ENCODE measurements at regions not wholly inside any gene's neighbourhood (a gene's known extent, or its start where the extent isn't known, plus 50 kb on each side); places are given as distances from the start of the nearest gene placed in this dataset.
A peak's percentile ranks its signal among the peaks of the same experiment; 100 is the strongest.
"Not testable (repeated sequence)": the region's sequence is repeated elsewhere in the genome, so short reads cannot be mapped to it uniquely, and the experiment has no call there.

DNA sequence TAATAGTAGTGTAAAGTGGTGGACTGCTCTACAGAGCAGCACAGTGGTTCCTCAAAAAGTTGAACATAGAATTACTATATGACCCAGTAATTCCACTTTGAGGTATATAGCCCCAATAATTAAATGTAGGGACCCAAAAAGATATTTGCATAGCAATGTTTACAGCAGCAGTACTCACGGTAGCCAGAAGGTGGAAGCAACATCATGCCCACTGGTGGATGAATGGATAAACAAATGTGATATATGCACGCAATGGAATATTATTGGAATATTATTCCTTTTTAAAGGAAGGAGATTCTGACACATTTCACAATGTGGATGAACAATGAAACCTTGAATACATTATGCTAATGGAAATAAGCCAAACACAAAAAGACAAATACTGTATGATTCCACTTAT lies 121.4 kb downstream of the POTEM start:
- FAIRE-seq; intact Hi-C loops (cut with DNase I): not testable (repeated sequence)

DNA sequence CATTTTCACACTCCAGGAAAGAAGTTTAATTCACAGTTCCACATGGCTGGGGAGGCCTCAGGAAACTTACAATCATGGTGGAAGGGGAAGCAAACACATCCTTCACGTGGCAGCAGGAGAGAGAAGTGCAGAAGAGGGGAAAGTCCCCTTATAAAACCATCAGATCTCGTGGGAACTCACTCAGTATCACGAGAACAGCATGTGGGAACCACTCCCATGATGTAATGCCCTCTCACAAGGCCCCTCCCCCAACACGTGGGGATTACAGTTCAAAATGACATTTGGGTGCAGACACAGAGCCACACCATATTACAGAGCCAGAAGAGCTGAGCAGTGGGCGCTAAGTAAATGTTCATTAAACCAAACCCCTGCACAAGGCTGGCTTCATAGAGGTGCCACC lies 126.0 kb downstream of the POTEM start:
- H3K27ac ChIP-seq (ENCODE audit: low read depth in 2 of 2, low read length in 2 of 2); H3K36me3 ChIP-seq (ENCODE audit: control insufficient read depth in 2 of 3, insufficient read depth in 3 of 3, low read length in 3 of 3); H3K4me1 ChIP-seq (ENCODE audit: control insufficient read depth in 2 of 3, insufficient read depth in 2 of 3, low read depth in 1 of 3, low read length in 3 of 3); H3K27me3 ChIP-seq (ENCODE audit: control insufficient read depth, insufficient read depth, low read length); FAIRE-seq; H3K4me3 ChIP-seq (ENCODE audit: low read length in 3 of 3); DNase-seq; H3K9ac ChIP-seq (ENCODE audit: low read length in 3 of 3); H3K9me3 ChIP-seq (ENCODE audit: control insufficient read depth in 2 of 3, insufficient read depth in 1 of 3, low read length in 3 of 3); intact Hi-C loops (cut with DNase I): not testable (repeated sequence)

More for the DNA sequence above, 121.4 kb downstream of the POTEM start:
- not testable (repeated sequence) for H3K9me3 ChIP-seq (ENCODE audit: control insufficient read depth in 2 of 3, insufficient read depth in 1 of 3, low read length in 3 of 3); H3K27me3 ChIP-seq (ENCODE audit: control insufficient read depth, insufficient read depth, low read length); H3K4me3 ChIP-seq (ENCODE audit: low read length in 3 of 3); DNase-seq; H3K36me3 ChIP-seq (ENCODE audit: control insufficient read depth in 2 of 3, insufficient read depth in 3 of 3, low read length in 3 of 3); H3K27ac ChIP-seq (ENCODE audit: low read depth in 2 of 2, low read length in 2 of 2); H3K9ac ChIP-seq (ENCODE audit: low read length in 3 of 3); H3K4me1 ChIP-seq (ENCODE audit: control insufficient read depth in 2 of 3, insufficient read depth in 2 of 3, low read depth in 1 of 3, low read length in 3 of 3)

DNA sequence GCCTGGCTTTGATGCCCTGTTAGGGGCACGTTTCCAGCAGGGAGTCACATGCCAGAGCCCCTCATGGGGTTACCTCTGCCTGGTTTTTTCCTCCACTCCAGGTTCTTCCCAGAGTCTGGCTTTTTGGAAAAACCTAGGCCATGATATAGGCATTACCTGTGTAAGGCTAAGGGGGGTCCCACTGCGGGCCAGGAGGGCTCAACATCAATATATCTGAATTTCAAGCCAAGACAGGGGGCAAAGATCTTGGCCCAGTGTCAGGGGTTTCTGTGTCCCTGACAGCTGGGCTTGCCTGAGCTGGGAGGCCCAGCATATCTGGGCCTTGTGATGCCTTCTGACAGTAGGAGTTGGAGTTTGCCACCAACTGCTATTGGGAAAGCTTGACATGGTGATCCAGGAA lies 127.5 kb downstream of the POTEM start:
- H3K4me3 ChIP-seq (ENCODE audit: low read length in 3 of 3); FAIRE-seq; H3K36me3 ChIP-seq (ENCODE audit: control insufficient read depth in 2 of 3, insufficient read depth in 3 of 3, low read length in 3 of 3); H3K27ac ChIP-seq (ENCODE audit: low read depth in 2 of 2, low read length in 2 of 2); H3K4me1 ChIP-seq (ENCODE audit: control insufficient read depth in 2 of 3, insufficient read depth in 2 of 3, low read depth in 1 of 3, low read length in 3 of 3); H3K27me3 ChIP-seq (ENCODE audit: control insufficient read depth, insufficient read depth, low read length); H3K9ac ChIP-seq (ENCODE audit: low read length in 3 of 3); H3K9me3 ChIP-seq (ENCODE audit: control insufficient read depth in 2 of 3, insufficient read depth in 1 of 3, low read length in 3 of 3); intact Hi-C loops (cut with DNase I): not testable (repeated sequence)
- peak in 1 of 5 donors; percentile 1 for DNase-seq

DNA sequence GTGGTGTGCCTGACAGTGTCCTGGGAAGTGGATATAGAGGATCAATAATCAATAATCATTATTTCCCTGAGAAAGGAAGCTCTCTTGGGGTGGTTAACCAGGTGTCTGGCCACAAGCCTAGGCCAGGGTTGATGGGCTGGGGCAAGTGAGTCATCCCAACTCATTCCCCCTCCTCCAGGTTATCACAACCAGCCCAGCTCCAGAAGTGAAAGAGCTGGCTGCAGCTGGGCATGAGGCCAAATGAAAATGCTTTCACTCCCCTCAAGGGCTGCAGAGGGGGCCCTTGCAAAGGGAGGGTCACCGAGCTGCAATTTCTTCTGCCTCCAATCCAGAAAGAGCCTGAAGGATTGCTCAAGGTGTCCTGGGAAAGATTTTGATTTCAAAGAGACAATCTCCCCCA lies 127.9 kb downstream of the POTEM start:
- H3K27me3 ChIP-seq (ENCODE audit: control insufficient read depth, insufficient read depth, low read length); FAIRE-seq; H3K4me1 ChIP-seq (ENCODE audit: control insufficient read depth in 2 of 3, insufficient read depth in 2 of 3, low read depth in 1 of 3, low read length in 3 of 3); H3K36me3 ChIP-seq (ENCODE audit: control insufficient read depth in 2 of 3, insufficient read depth in 3 of 3, low read length in 3 of 3); intact Hi-C loops (cut with DNase I); H3K27ac ChIP-seq (ENCODE audit: low read depth in 2 of 2, low read length in 2 of 2); H3K4me3 ChIP-seq (ENCODE audit: low read length in 3 of 3); DNase-seq; H3K9me3 ChIP-seq (ENCODE audit: control insufficient read depth in 2 of 3, insufficient read depth in 1 of 3, low read length in 3 of 3); H3K9ac ChIP-seq (ENCODE audit: low read length in 3 of 3): not testable (repeated sequence)

DNA sequence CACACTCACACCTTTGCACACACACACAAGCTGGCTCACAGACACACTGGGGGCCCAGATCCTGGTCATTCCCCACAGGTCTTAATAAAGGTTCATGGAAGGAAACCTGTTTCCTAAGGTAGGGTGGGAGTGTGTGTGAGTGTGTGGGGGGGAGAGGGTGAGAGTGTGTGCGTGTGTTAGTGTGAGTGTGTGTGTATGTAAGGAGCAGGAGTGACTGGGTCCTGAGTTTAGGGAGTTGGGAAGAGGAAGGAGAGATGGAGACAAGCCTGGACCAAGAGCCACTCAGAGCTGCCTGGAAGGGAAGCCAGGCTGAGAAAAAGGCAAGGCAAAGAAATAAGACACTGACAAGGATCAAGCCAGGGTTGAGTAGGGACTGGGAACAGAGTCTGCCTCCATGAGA lies 129.2 kb downstream of the POTEM start:
- H3K4me3 ChIP-seq (ENCODE audit: low read length in 3 of 3), result peak overlapping the region in 1 of 3 donors; percentile 1
- peak in 1 of 5 donors; percentile 1 for DNase-seq
- H3K4me1 ChIP-seq (ENCODE audit: control insufficient read depth in 2 of 3, insufficient read depth in 2 of 3, low read depth in 1 of 3, low read length in 3 of 3); intact Hi-C loops (cut with DNase I); H3K9ac ChIP-seq (ENCODE audit: low read length in 3 of 3); FAIRE-seq; H3K9me3 ChIP-seq (ENCODE audit: control insufficient read depth in 2 of 3, insufficient read depth in 1 of 3, low read length in 3 of 3); H3K36me3 ChIP-seq (ENCODE audit: control insufficient read depth in 2 of 3, insufficient read depth in 3 of 3, low read length in 3 of 3); H3K27ac ChIP-seq (ENCODE audit: low read depth in 2 of 2, low read length in 2 of 2); H3K27me3 ChIP-seq (ENCODE audit: control insufficient read depth, insufficient read depth, low read length): not testable (repeated sequence)

DNA sequence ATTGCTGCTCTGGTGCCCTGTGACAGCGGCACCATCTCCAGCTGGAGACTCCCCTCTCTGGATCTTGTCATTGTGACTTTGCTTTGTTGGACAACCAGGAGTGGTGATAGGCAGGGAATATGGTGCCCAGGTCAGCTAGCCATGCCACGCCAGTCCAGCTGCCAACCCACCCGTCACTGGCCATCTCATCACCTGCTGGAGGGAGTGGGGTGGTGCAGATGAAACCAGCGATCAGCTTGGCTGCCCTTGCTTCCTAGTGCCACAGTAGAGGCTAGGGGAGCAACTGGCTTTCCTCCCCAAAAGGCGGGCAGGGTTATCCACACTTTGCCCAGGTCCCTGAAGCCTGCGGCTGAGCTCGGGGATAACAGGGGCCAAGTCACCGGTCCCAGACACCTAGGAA lies 129.6 kb downstream of the POTEM start:
- H3K36me3 ChIP-seq (ENCODE audit: control insufficient read depth in 2 of 3, insufficient read depth in 3 of 3, low read length in 3 of 3); H3K4me3 ChIP-seq (ENCODE audit: low read length in 3 of 3); H3K27me3 ChIP-seq (ENCODE audit: control insufficient read depth, insufficient read depth, low read length); FAIRE-seq; H3K27ac ChIP-seq (ENCODE audit: low read depth in 2 of 2, low read length in 2 of 2); H3K9ac ChIP-seq (ENCODE audit: low read length in 3 of 3); H3K4me1 ChIP-seq (ENCODE audit: control insufficient read depth in 2 of 3, insufficient read depth in 2 of 3, low read depth in 1 of 3, low read length in 3 of 3); intact Hi-C loops (cut with DNase I); H3K9me3 ChIP-seq (ENCODE audit: control insufficient read depth in 2 of 3, insufficient read depth in 1 of 3, low read length in 3 of 3): not testable (repeated sequence)
- DNase-seq, result peak in 1 of 5 donors; percentile 18

DNA sequence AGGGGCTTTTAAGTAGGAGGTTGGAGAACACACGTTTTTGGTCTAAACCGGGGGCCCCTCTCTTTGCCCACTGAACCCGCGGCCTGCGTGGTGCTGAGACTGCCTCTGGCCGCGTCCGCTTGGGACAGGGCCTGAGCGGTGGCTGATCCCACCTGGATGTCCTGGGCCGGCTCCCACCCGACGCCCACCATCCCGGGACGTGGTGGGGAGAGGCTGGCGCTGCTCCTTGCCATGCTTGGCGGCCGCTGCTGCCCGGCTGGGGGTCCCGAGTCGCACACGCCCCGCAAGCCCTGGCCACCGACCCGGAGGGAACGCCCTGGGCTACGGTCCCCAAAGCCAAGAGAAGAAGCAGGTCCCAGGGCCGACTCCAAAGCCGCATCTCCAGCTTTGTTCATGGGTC lies 130.1 kb downstream of the POTEM start:
- H3K4me1 ChIP-seq (ENCODE audit: control insufficient read depth in 2 of 3, insufficient read depth in 2 of 3, low read depth in 1 of 3, low read length in 3 of 3); H3K27ac ChIP-seq (ENCODE audit: low read depth in 2 of 2, low read length in 2 of 2); H3K9me3 ChIP-seq (ENCODE audit: control insufficient read depth in 2 of 3, insufficient read depth in 1 of 3, low read length in 3 of 3); H3K4me3 ChIP-seq (ENCODE audit: low read length in 3 of 3); H3K27me3 ChIP-seq (ENCODE audit: control insufficient read depth, insufficient read depth, low read length); H3K9ac ChIP-seq (ENCODE audit: low read length in 3 of 3); FAIRE-seq; intact Hi-C loops (cut with DNase I); H3K36me3 ChIP-seq (ENCODE audit: control insufficient read depth in 2 of 3, insufficient read depth in 3 of 3, low read length in 3 of 3): not testable (repeated sequence)
- peak in 1 of 5 donors; percentile 53 for DNase-seq

DNA sequence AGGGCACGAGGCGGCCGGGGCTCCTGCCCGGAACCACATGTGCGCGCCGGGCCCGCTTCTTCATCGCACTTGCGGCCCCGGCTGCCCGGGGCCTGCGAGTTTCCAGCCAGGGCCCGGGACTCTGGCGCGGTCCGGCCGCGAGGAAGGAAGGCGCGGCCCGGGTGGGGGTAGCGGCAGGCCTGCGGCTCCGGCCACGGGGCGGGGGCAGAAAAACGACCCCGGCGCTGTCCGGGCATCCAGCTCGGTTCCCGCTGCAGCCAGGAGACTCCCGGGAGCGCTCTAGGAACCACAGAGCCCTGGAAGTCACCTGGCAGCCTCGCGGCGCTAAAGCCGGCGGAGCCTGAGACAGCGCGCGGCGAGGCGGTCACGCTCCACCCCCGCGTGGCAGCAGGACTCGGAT lies 130.5 kb downstream of the POTEM start:
- FAIRE-seq; H3K27ac ChIP-seq (ENCODE audit: low read depth in 2 of 2, low read length in 2 of 2); H3K4me1 ChIP-seq (ENCODE audit: control insufficient read depth in 2 of 3, insufficient read depth in 2 of 3, low read depth in 1 of 3, low read length in 3 of 3); H3K9ac ChIP-seq (ENCODE audit: low read length in 3 of 3); intact Hi-C loops (cut with DNase I); H3K4me3 ChIP-seq (ENCODE audit: low read length in 3 of 3); H3K27me3 ChIP-seq (ENCODE audit: control insufficient read depth, insufficient read depth, low read length); H3K36me3 ChIP-seq (ENCODE audit: control insufficient read depth in 2 of 3, insufficient read depth in 3 of 3, low read length in 3 of 3); H3K9me3 ChIP-seq (ENCODE audit: control insufficient read depth in 2 of 3, insufficient read depth in 1 of 3, low read length in 3 of 3): not testable (repeated sequence)
- peak in 1 of 5 donors; percentile 26 for DNase-seq

DNA sequence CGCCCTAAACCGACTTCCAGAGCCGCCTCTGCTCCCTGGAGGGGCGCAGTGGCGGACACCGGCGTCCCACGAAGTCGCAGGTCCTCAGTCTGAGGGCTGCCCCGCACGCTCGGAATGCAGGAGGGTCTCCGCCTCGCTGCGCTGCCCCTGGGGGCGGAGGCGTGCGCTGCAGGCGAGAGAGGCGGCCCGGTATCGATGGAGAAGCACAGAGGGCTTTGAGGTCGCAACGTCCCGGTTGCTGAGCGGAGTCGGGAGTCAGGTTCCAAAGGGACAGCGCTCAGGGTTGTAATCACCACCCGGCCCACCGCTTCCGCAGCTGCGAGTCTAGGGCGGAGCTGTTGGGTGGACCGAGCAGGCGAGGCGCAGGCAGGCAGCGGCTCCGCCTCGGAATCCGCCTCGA lies 131.0 kb downstream of the POTEM start:
- H3K27ac ChIP-seq (ENCODE audit: low read depth in 2 of 2, low read length in 2 of 2); FAIRE-seq; H3K9ac ChIP-seq (ENCODE audit: low read length in 3 of 3); H3K36me3 ChIP-seq (ENCODE audit: control insufficient read depth in 2 of 3, insufficient read depth in 3 of 3, low read length in 3 of 3); H3K27me3 ChIP-seq (ENCODE audit: control insufficient read depth, insufficient read depth, low read length); intact Hi-C loops (cut with DNase I); H3K4me1 ChIP-seq (ENCODE audit: control insufficient read depth in 2 of 3, insufficient read depth in 2 of 3, low read depth in 1 of 3, low read length in 3 of 3); H3K9me3 ChIP-seq (ENCODE audit: control insufficient read depth in 2 of 3, insufficient read depth in 1 of 3, low read length in 3 of 3); H3K4me3 ChIP-seq (ENCODE audit: low read length in 3 of 3): not testable (repeated sequence)
- DNase-seq, result peak in 1 of 5 donors; percentile 62

Data from kidney (tissue), 10 donors.